ENCODE measurements at regions not wholly inside any gene's neighbourhood (a gene's known extent, or its start where the extent isn't known, plus 50 kb on each side); places are given as distances from the start of the nearest gene placed in this dataset.

DNA sequence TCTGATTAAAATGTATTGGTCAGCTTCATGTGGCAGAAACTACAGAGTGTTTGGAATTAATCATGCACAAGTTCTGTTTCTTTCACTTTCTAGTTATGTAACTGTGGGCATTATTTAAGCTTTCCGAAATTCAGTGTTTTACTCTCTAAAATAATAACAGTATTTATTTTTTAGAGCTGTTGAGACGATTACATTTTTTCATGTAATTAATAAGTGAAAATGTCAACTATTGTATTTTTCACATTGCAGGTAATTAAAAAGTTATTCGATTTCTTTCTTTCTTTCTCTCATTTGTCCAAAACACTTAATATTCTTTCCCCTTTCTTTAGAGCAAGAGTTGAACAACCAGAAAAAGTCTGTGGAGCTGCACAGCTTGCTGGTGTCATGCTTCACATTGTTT, 559.4 kb upstream of the PCDH20 start:
- TF ChIP-seq, protein P1, sequence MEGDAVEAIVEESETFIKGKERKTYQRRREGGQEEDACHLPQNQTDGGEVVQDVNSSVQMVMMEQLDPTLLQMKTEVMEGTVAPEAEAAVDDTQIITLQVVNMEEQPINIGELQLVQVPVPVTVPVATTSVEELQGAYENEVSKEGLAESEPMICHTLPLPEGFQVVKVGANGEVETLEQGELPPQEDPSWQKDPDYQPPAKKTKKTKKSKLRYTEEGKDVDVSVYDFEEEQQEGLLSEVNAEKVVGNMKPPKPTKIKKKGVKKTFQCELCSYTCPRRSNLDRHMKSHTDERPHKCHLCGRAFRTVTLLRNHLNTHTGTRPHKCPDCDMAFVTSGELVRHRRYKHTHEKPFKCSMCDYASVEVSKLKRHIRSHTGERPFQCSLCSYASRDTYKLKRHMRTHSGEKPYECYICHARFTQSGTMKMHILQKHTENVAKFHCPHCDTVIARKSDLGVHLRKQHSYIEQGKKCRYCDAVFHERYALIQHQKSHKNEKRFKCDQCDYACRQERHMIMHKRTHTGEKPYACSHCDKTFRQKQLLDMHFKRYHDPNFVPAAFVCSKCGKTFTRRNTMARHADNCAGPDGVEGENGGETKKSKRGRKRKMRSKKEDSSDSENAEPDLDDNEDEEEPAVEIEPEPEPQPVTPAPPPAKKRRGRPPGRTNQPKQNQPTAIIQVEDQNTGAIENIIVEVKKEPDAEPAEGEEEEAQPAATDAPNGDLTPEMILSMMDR (IDR thresholded peaks at IDR 0.05; ENCODE audit: insufficient read depth, low read length, poor library complexity, severe bottlenecking), result no peak
- TF ChIP-seq EZH2phosphoT487 (conservative IDR thresholded peaks at IDR 0.05; ENCODE audit: low read length), result no peak

All from SU-DHL-6 (cell line).